Smooth muscle cell (in vitro differentiated cells): ENCODE measurements at regions not wholly inside any gene's neighbourhood (a gene's known extent, or its start where the extent isn't known, plus 50 kb on each side); places are given as distances from the start of the nearest gene placed in this dataset.

Source experiments
- DNase-seq: peaks from one replicate; lab custom pipeline; 2025; ENCODE audit not compliant: unreplicated experiment; lab: John Stamatoyannopoulos, UW
- H2AFZ ChIP-seq: fragments of 200-600 bp; sonication (generic); 2 replicates; pipeline ENCODE4 v1.6.0; 2016; ENCODE audit warnings: antibody characterized with exemption, low read depth, mild to moderate bottlenecking
- H3F3A ChIP-seq: fragments of 200-600 bp; sonication (generic); 2 replicates; pipeline ENCODE4 v1.6.0; 2017; ENCODE audit warnings: antibody characterized with exemption, low read depth
- H3K27ac ChIP-seq: fragments of 200-600 bp; sonication (generic); 2 replicates; pipeline ENCODE4 v1.5.1; 2016; ENCODE audit warnings: low read depth, mild to moderate bottlenecking
- H3K27me3 ChIP-seq: fragments of 200-600 bp; sonication (generic); 2 replicates; pipeline ENCODE4 v1.6.1; 2016; ENCODE audit warnings: low read depth, mild to moderate bottlenecking
- H3K36me3 ChIP-seq: fragments of 200-600 bp; sonication (generic); 2 replicates; pipeline ENCODE4 v1.5.1; 2016; ENCODE audit warnings: low read depth
- H3K4me1 ChIP-seq: fragments of 200-600 bp; sonication (generic); 2 replicates; pipeline ENCODE4 v1.5.1; 2016; ENCODE audit warnings: low read depth
- H3K4me2 ChIP-seq: fragments of 200-600 bp; sonication (generic); 2 replicates; pipeline ENCODE4 v1.6.0; 2016; ENCODE audit warnings: mild to moderate bottlenecking
- H3K4me3 ChIP-seq: fragments of 200-600 bp; sonication (generic); 2 replicates; pipeline ENCODE4 v1.5.1; 2016; ENCODE audit warnings: mild to moderate bottlenecking
- H3K79me2 ChIP-seq: fragments of 200-600 bp; sonication (generic); 2 replicates; pipeline ENCODE4 v1.6.0; 2016; ENCODE audit warnings: low read depth, mild to moderate bottlenecking
- H3K9ac ChIP-seq: fragments of 200-600 bp; sonication (generic); 2 replicates; pipeline ENCODE4 v1.6.0; 2016; ENCODE audit warnings: low read depth
- H3K9me3 ChIP-seq: fragments of 200-600 bp; sonication (generic); replicated peaks from 2 replicates; pipeline ENCODE4 v1.5.1; 2016; ENCODE audit warnings: low read depth
- H4K20me1 ChIP-seq: fragments of 200-600 bp; sonication (generic); 2 replicates; pipeline ENCODE4 v1.6.0; 2016; ENCODE audit warnings: low read depth
- WGBS: methylation state at CpG from one replicate; pipeline ENCODE4 v1.1.7; 2016; ENCODE audit warnings: low lambda C conversion rate; 5-methylcytosine and 5-hydroxymethylcytosine counted together
- TF ChIP-seq, protein P1 (sequence below): fragments of 200-600 bp; sonication (generic); IDR thresholded peaks from 2 replicates; pipeline ENCODE4 v1.5.1; 2017; ENCODE audit warnings: borderline replicate concordance, mild to moderate bottlenecking, antibody characterized with exemption; ENCODE audit not compliant: insufficient read depth, poor library complexity, severe bottlenecking

GRCh38 chr16:62370445-62370844 is 334.2 kb upstream of the CDH8 start:
- H3K4me1 ChIP-seq = no peaks in the 10 kb centered on the region
- H3K4me2 ChIP-seq = no peak overlapping the region
- H3K9ac ChIP-seq = no peak overlapping the region
- no peaks in the 10 kb centered on the region for H3F3A ChIP-seq
- no peaks in the 10 kb centered on the region for H3K36me3 ChIP-seq
- 93% methylated on average over 3 of the region's 3 CpGs for WGBS
- H3K27me3 ChIP-seq = no peaks in the 10 kb centered on the region
- TF ChIP-seq, protein P1, sequence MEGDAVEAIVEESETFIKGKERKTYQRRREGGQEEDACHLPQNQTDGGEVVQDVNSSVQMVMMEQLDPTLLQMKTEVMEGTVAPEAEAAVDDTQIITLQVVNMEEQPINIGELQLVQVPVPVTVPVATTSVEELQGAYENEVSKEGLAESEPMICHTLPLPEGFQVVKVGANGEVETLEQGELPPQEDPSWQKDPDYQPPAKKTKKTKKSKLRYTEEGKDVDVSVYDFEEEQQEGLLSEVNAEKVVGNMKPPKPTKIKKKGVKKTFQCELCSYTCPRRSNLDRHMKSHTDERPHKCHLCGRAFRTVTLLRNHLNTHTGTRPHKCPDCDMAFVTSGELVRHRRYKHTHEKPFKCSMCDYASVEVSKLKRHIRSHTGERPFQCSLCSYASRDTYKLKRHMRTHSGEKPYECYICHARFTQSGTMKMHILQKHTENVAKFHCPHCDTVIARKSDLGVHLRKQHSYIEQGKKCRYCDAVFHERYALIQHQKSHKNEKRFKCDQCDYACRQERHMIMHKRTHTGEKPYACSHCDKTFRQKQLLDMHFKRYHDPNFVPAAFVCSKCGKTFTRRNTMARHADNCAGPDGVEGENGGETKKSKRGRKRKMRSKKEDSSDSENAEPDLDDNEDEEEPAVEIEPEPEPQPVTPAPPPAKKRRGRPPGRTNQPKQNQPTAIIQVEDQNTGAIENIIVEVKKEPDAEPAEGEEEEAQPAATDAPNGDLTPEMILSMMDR = no peak
- no peak for DNase-seq
- no peaks in the 10 kb centered on the region for H3K9me3 ChIP-seq
- H3K79me2 ChIP-seq = no peaks in the 10 kb centered on the region
- H4K20me1 ChIP-seq = no peaks in the 10 kb centered on the region
- no peak overlapping the region for H3K4me3 ChIP-seq
- no peak overlapping the region for H3K27ac ChIP-seq
- no peak overlapping the region for H2AFZ ChIP-seq

DNA sequence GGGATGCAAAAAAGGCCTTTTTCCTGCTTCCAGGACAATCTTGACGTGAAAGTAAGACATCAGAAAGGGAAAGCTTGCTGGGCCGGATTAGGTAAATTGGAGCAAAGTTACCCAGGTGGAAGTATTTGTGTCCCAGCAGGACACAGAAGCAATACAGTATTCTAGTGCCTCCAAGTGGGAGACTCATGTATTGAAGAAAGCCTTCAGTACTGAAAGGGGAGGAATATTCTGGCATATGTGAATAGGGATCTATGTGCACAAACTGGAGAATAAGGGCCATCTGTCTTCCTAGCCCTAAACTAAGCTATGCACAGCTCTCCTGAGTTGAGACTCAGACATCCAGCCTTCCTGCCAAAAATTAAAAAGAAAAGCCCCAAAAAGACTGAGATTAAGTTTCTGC is 327.3 kb upstream of the CDH8 start:
- TF ChIP-seq, protein P1 = peak; percentile 28
- Histone ChIP-seq H3K36me3 (no peaks in the 10 kb centered on the region), H3K27me3 (no peaks in the 10 kb centered on the region), H3K4me3 (no peak overlapping the region), H3K4me1 (no peaks in the 10 kb centered on the region), H4K20me1 (no peaks in the 10 kb centered on the region), H3K9ac (no peak overlapping the region), H3F3A (no peaks in the 10 kb centered on the region), H3K79me2 (no peaks in the 10 kb centered on the region), H3K4me2 (no peak overlapping the region), H3K9me3 (no peaks in the 10 kb centered on the region), H3K27ac (no peak overlapping the region), H2AFZ (no peak overlapping the region)
- no peak for DNase-seq
- 22% methylated on average over 2 of the region's 2 CpGs for WGBS

- Histone ChIP-seq H3K4me1 (no peaks in the 10 kb centered on the region), H3K36me3 (no peaks in the 10 kb centered on the region), H3K4me2 (no peak overlapping the region), H3K9me3 (no peaks in the 10 kb centered on the region), H3K27ac (no peak overlapping the region), H3K4me3 (no peak overlapping the region), H4K20me1 (no peaks in the 10 kb centered on the region), H3F3A (no peaks in the 10 kb centered on the region), H2AFZ (no peak overlapping the region), H3K9ac (no peak overlapping the region), H3K27me3 (no peaks in the 10 kb centered on the region), H3K79me2 (no peaks in the 10 kb centered on the region)
- no peak for DNase-seq
- TF ChIP-seq, protein P1 = no peak
- 92% methylated on average over 2 of the region's 2 CpGs for WGBS
These were observed 317.1 kb upstream of the CDH8 start for GRCh38 chr16:62353355-62353754.

DNA sequence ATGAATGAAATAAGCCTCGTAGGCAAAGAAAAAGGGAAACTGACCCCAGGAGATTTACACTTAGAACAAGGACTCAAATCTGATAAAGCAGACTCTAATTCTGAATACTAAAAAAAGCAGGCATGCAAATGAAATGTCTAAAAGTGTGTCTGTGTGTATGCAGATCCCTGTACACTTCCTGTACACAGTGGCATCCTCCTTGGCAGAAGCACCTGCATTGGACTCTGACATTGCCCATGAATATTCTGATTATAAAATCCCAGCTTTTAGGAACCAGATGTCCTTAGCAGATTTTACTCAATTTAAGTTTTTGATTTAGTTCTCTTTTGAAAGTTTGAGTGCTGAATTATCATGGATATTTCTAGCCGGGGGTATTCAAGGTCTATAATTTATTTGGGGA is 306.0 kb upstream of the CDH8 start:
- Histone ChIP-seq H3K27me3 (no peaks in the 10 kb centered on the region), H3K9ac (no peak overlapping the region), H3F3A (no peaks in the 10 kb centered on the region), H3K9me3 (no peaks in the 10 kb centered on the region), H3K79me2 (no peaks in the 10 kb centered on the region), H3K4me2 (no peak overlapping the region), H2AFZ (no peak overlapping the region), H3K4me3 (no peak overlapping the region), H3K27ac (no peak overlapping the region), H4K20me1 (no peaks in the 10 kb centered on the region), H3K36me3 (no peaks in the 10 kb centered on the region), H3K4me1 (no peaks in the 10 kb centered on the region)
- TF ChIP-seq, protein P1 = no peak
- 82% methylated on average over 2 of the region's 2 CpGs for WGBS
- DNase-seq = no peak
